ENCODE measurements at regions not wholly inside any gene's neighbourhood (a gene's known extent, or its start where the extent isn't known, plus 50 kb on each side); places are given as distances from the start of the nearest gene placed in this dataset.

- no peak for TF ChIP-seq CTCF (IDR thresholded peaks at IDR 0.05 in 2 of 3, conservative IDR thresholded peaks at IDR 0.05 in 1 of 3; ENCODE audit: control insufficient read depth in 2 of 3, extremely low read depth in 1 of 3, insufficient read depth in 1 of 3, low read depth in 3 of 3, low read length in 3 of 3)
- no peak for TF ChIP-seq FOXK2 (IDR thresholded peaks at IDR 0.05)
- no peak for TF ChIP-seq MYC (IDR thresholded peaks at IDR 0.05; ENCODE audit: insufficient read depth, insufficient read length, insufficient replicate concordance, low read length, severe bottlenecking)
- TF ChIP-seq ATF2 (IDR thresholded peaks at IDR 0.05; ENCODE audit: low read length), result no peak
- no peak for TF ChIP-seq HDGF (IDR thresholded peaks at IDR 0.05)
- TF ChIP-seq NR2C2 (IDR thresholded peaks at IDR 0.05; ENCODE audit: borderline replicate concordance, control insufficient read depth, insufficient read length, low read depth), result no peak
Measured at GRCh38 chr20:1831606-1832005, 63.6 kb upstream of the SIRPA start.

All from GM12878 (cell line).